ENCODE measurements at regions not wholly inside any gene's neighbourhood (a gene's known extent, or its start where the extent isn't known, plus 50 kb on each side); places are given as distances from the start of the nearest gene placed in this dataset.
A peak's percentile ranks its signal among the peaks of the same experiment; 100 is the strongest.

DNA sequence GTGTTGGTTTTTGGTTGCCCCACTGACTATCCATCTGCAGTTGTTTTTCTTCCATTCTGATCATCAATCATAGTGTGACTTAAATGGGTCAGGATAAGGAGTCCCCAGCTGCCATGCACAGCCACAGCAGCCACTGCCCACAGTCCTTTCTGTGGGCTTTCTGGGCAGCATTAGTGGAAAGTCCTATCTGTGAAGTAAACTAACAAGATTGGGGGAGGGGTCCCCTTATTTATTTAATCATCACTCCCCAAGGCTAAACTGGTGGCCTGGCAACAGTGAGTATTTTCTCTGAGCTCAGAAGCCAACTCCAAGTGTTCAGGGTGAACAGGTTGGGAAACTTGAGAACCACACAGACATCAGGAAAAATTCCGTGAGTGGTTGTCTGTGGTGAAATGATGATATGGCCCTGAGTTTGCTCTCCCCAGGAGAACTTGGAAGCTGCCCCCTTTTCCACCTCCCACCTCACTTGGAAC is 145.0 kb downstream of the CCDC34 start:
- no peak for TF ChIP-seq POLR2A (IDR thresholded peaks at IDR 0.05)
- TF ChIP-seq, protein P1, sequence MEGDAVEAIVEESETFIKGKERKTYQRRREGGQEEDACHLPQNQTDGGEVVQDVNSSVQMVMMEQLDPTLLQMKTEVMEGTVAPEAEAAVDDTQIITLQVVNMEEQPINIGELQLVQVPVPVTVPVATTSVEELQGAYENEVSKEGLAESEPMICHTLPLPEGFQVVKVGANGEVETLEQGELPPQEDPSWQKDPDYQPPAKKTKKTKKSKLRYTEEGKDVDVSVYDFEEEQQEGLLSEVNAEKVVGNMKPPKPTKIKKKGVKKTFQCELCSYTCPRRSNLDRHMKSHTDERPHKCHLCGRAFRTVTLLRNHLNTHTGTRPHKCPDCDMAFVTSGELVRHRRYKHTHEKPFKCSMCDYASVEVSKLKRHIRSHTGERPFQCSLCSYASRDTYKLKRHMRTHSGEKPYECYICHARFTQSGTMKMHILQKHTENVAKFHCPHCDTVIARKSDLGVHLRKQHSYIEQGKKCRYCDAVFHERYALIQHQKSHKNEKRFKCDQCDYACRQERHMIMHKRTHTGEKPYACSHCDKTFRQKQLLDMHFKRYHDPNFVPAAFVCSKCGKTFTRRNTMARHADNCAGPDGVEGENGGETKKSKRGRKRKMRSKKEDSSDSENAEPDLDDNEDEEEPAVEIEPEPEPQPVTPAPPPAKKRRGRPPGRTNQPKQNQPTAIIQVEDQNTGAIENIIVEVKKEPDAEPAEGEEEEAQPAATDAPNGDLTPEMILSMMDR (IDR thresholded peaks at IDR 0.05 in 8 of 11, conservative IDR thresholded peaks at IDR 0.05 in 3 of 11): no peak
- no peak for TF ChIP-seq POLR2AphosphoS5 (IDR thresholded peaks at IDR 0.05)
- 45 to 77% (median 71%) methylated on average over 1 of the region's 1 CpG for WGBS, 5 donors
- Histone ChIP-seq H3K27me3 (replicated peaks in 1 of 7) (peaks cover 0 to 4% (median 0%) of the 10 kb centered on the region in 7 donors), H3K9me3 (no peaks in the 10 kb centered on the region), H3K4me3 (peak overlapping the region in 2 of 8 donors; percentile 21 to 28), H3K36me3 (no peaks in the 10 kb centered on the region), H3K27ac (peak overlapping the region in 7 of 8 donors; percentile 63 to 82 (median 65)), H3K4me1 (peaks cover 6 to 56% (median 29%) of the 10 kb centered on the region in 6 donors)
- DNase-seq: no peak
- intact Hi-C loops (cut with DNase I; ENCODE audit: low total_unique reads): no loop called here

GRCh38 chr11:27217496-27217895 is 145.5 kb downstream of the CCDC34 start:
- TF ChIP-seq, protein P1 (IDR thresholded peaks at IDR 0.05 in 8 of 11, conservative IDR thresholded peaks at IDR 0.05 in 3 of 11): no peak
- TF ChIP-seq POLR2A (IDR thresholded peaks at IDR 0.05) (no peak), POLR2AphosphoS5 (IDR thresholded peaks at IDR 0.05) (no peak)
- Histone ChIP-seq H3K4me1 (peaks cover 6 to 61% (median 29%) of the 10 kb centered on the region in 6 donors), H3K27ac (peak overlapping the region in 7 of 8 donors; percentile 62 to 82 (median 65)), H3K9me3 (no peaks in the 10 kb centered on the region), H3K27me3 (replicated peaks in 1 of 7) (peaks cover 0 to 4% (median 0%) of the 10 kb centered on the region in 7 donors), H3K4me3 (peak overlapping the region in 2 of 8 donors; percentile 21 to 28), H3K36me3 (no peaks in the 10 kb centered on the region)
- DNase-seq: no peak
- 64 to 85% (median 77%) methylated on average over 2 of the region's 2 CpGs for WGBS, 5 donors
- intact Hi-C loops (cut with DNase I; ENCODE audit: low total_unique reads): no loop called here

GRCh38 chr11:27216270-27217149 is 146.5 kb downstream of the CCDC34 start:
- DNase-seq: peak; percentile 83
- H3K27me3 ChIP-seq (replicated peaks in 1 of 7): peaks cover 0 to 4% (median 0%) of the 10 kb centered on the region in 7 donors
- TF ChIP-seq POLR2AphosphoS5 (IDR thresholded peaks at IDR 0.05): peak in 2 of 3 donors; percentile 64 to 68
- TF ChIP-seq, protein P1 (IDR thresholded peaks at IDR 0.05 in 8 of 11, conservative IDR thresholded peaks at IDR 0.05 in 3 of 11): no peak
- no peaks in the 10 kb centered on the region for H3K36me3 ChIP-seq
- intact Hi-C loops (cut with DNase I; ENCODE audit: low total_unique reads): no loop called here
- peaks cover 6 to 65% (median 29%) of the 10 kb centered on the region in 6 donors for H3K4me1 ChIP-seq
- WGBS, 5 donors: 27 to 35% (median 30%) methylated on average over 5 of the region's 5 CpGs
- H3K27ac ChIP-seq: peak overlapping the region in 7 of 8 donors; percentile 59 to 82 (median 65)
- H3K9me3 ChIP-seq: no peaks in the 10 kb centered on the region
- H3K4me3 ChIP-seq: no peak overlapping the region
